Esophagus (tissue), 2 donors: ENCODE measurements at regions not wholly inside any gene's neighbourhood (a gene's known extent, or its start where the extent isn't known, plus 50 kb on each side); places are given as distances from the start of the nearest gene placed in this dataset.
"Not testable (repeated sequence)": the region's sequence is repeated elsewhere in the genome, so short reads cannot be mapped to it uniquely, and the experiment has no call there.

Source experiments
- H3K27ac ChIP-seq, 2 donors: one replicate each; pipeline ENCODE4 v1.5.1; 2013; ENCODE audit warnings: low read depth in 2 of 2, mild to moderate bottlenecking in 2 of 2, inconsistent platforms in 1 of 2, low read length in 1 of 2, moderate library complexity in 1 of 2
- H3K27me3 ChIP-seq, 2 donors: one replicate each; pipeline ENCODE4 v1.6.1; 2013; ENCODE audit warnings: low read length in 2 of 2, control low read depth in 1 of 2, mild to moderate bottlenecking in 1 of 2; ENCODE audit not compliant: insufficient read depth in 2 of 2, control insufficient read depth in 1 of 2
- H3K36me3 ChIP-seq, 2 donors: one replicate each; pipeline ENCODE4 v1.6.1; 2013; ENCODE audit warnings: low read length in 1 of 2; ENCODE audit not compliant: control insufficient read depth in 2 of 2, insufficient read depth in 2 of 2
- H3K4me1 ChIP-seq, 2 donors: one replicate each; pipeline ENCODE4 v1.6.1; 2013; ENCODE audit warnings: low read length in 1 of 2; ENCODE audit not compliant: control insufficient read depth in 2 of 2, insufficient read depth in 2 of 2
- H3K4me3 ChIP-seq, 2 donors: one replicate each; pipeline ENCODE4 v1.5.1; 2013; ENCODE audit warnings: low read length in 2 of 2, mild to moderate bottlenecking in 2 of 2, low read depth in 1 of 2, moderate library complexity in 1 of 2
- H3K9me3 ChIP-seq, 2 donors: one replicate each; pipeline ENCODE4 v1.6.1; 2013; ENCODE audit warnings: mild to moderate bottlenecking in 2 of 2, low read depth in 1 of 2, low read length in 1 of 2, moderate library complexity in 1 of 2; ENCODE audit not compliant: control insufficient read depth in 2 of 2, insufficient read depth in 1 of 2
- WGBS, 2 donors: extraction: QIAGEN DNeasy Blood & Tissue Kit; methylation state at CpG; one replicate each; pipeline ENCODE4 v1.1.7; 2013; 5-methylcytosine and 5-hydroxymethylcytosine counted together
- donor health status: healthy with polysubstance abuse.
- donor health status: Bipolar disorder and iron deficiency.

- WGBS, 2 donors, result 65 to 77% methylated on average over 4 of the region's 4 CpGs
- Histone ChIP-seq H3K27me3 (no peaks in the 10 kb centered on the region), H3K9me3 (no peaks in the 10 kb centered on the region), H3K4me3 (no peak overlapping the region), H3K4me1 (no peaks in the 10 kb centered on the region), H3K27ac (no peak overlapping the region), H3K36me3 (no peaks in the 10 kb centered on the region)
Observed at GRCh38 chr15:96165081-96165480, 165.4 kb upstream of the NR2F2 start.

GRCh38 chr15:96165775-96166174 lies 164.7 kb upstream of the NR2F2 start:
- Histone ChIP-seq H3K27me3 (no peaks in the 10 kb centered on the region), H3K4me1 (no peaks in the 10 kb centered on the region), H3K27ac (no peak overlapping the region), H3K9me3 (no peaks in the 10 kb centered on the region), H3K4me3 (no peak overlapping the region), H3K36me3 (no peaks in the 10 kb centered on the region)
- 90 to 93% methylated on average over 2 of the region's 2 CpGs for WGBS, 2 donors

- H3K27ac ChIP-seq, result peak overlapping the region in 1 of 2 donors; percentile 51
- no peaks in the 10 kb centered on the region for H3K27me3 ChIP-seq
- H3K36me3 ChIP-seq, result no peaks in the 10 kb centered on the region
- 67 to 69% methylated on average over 15 of the region's 15 CpGs for WGBS, 2 donors
- no peaks in the 10 kb centered on the region for H3K9me3 ChIP-seq
- no peaks in the 10 kb centered on the region for H3K4me1 ChIP-seq
- H3K4me3 ChIP-seq, result no peak overlapping the region
Observed at GRCh38 chr15:96166223-96167200, 164.0 kb upstream of the NR2F2 start.

- not testable (repeated sequence) for H3K4me1 ChIP-seq, H3K4me3 ChIP-seq, H3K27ac ChIP-seq, H3K36me3 ChIP-seq, H3K9me3 ChIP-seq, H3K27me3 ChIP-seq
- WGBS, 2 donors, result 72 to 75% methylated on average over 2 of the region's 2 CpGs
Observed at GRCh38 chr15:96170616-96170978, 159.9 kb upstream of the NR2F2 start.

- peak overlapping the region; percentile 5 to 13 for H3K27ac ChIP-seq
- no peak overlapping the region for H3K4me3 ChIP-seq
- no peaks in the 10 kb centered on the region for H3K9me3 ChIP-seq
- H3K36me3 ChIP-seq, result no peaks in the 10 kb centered on the region
- H3K4me1 ChIP-seq, result no peaks in the 10 kb centered on the region
- no peaks in the 10 kb centered on the region for H3K27me3 ChIP-seq
- WGBS, 2 donors, result 38 to 43% methylated on average over 14 of the region's 14 CpGs
Observed at GRCh38 chr15:96170979-96171739, 159.3 kb upstream of the NR2F2 start.

GRCh38 chr15:96171853-96172296 lies 158.6 kb upstream of the NR2F2 start:
- 33 to 37% methylated on average over 5 of the region's 5 CpGs for WGBS, 2 donors
- Histone ChIP-seq H3K27ac (no peak overlapping the region), H3K4me1 (no peaks in the 10 kb centered on the region), H3K4me3 (no peak overlapping the region), H3K9me3 (no peaks in the 10 kb centered on the region), H3K27me3 (no peaks in the 10 kb centered on the region), H3K36me3 (no peaks in the 10 kb centered on the region)

GRCh38 chr15:96172417-96172816 lies 158.1 kb upstream of the NR2F2 start:
- H3K27me3 ChIP-seq, result no peaks in the 10 kb centered on the region
- H3K4me3 ChIP-seq, result no peak overlapping the region
- no peak overlapping the region for H3K27ac ChIP-seq
- H3K9me3 ChIP-seq, result no peaks in the 10 kb centered on the region
- 77% methylated on average over 6 of the region's 6 CpGs for WGBS, 2 donors
- no peaks in the 10 kb centered on the region for H3K36me3 ChIP-seq
- H3K4me1 ChIP-seq, result no peaks in the 10 kb centered on the region

GRCh38 chr15:96176831-96177230 lies 153.7 kb upstream of the NR2F2 start:
- H3K4me3 ChIP-seq, result no peak overlapping the region

GRCh38 chr15:96177279-96177678 lies 153.2 kb upstream of the NR2F2 start:
- Histone ChIP-seq H3K4me1 (peaks cover 2 to 4% of the 10 kb centered on the region in 2 donors), H3K9me3 (no peaks in the 10 kb centered on the region), H3K36me3 (no peaks in the 10 kb centered on the region), H3K27me3 (no peaks in the 10 kb centered on the region), H3K4me3 (no peak overlapping the region), H3K27ac (no peak overlapping the region)
- WGBS, 2 donors, result 38 to 53% methylated on average over 1 of the region's 1 CpG

More at GRCh38 chr15:96176831-96177230, 153.7 kb upstream of the NR2F2 start:
- Histone ChIP-seq H3K9me3 (no peaks in the 10 kb centered on the region), H3K36me3 (no peaks in the 10 kb centered on the region), H3K27ac (no peak overlapping the region), H3K4me1 (peaks cover 2 to 4% of the 10 kb centered on the region in 2 donors), H3K27me3 (no peaks in the 10 kb centered on the region)
- WGBS, 2 donors, result 87 to 89% methylated on average over 4 of the region's 4 CpGs
